ENCODE measurements at regions not wholly inside any gene's neighbourhood (a gene's known extent, or its start where the extent isn't known, plus 50 kb on each side); places are given as distances from the start of the nearest gene placed in this dataset.
"Not testable (repeated sequence)": the region's sequence is repeated elsewhere in the genome, so short reads cannot be mapped to it uniquely, and the experiment has no call there.

- intact Hi-C loops (cut with DNase I; ENCODE audit: low total_unique reads): no loop called here
- DNase-seq (ENCODE audit: low spot score in 2 of 2): no peak
- Histone ChIP-seq H3K27me3 (no peaks in the 10 kb centered on the region), H3K27ac (no peak overlapping the region), H3K4me3 (no peak overlapping the region), H3K36me3 (no peaks in the 10 kb centered on the region), H3K9me3 (peaks cover 31 to 33% of the 10 kb centered on the region in 2 donors), H3K4me1 (no peaks in the 10 kb centered on the region)
- TF ChIP-seq POLR2AphosphoS5 (IDR thresholded peaks at IDR 0.05) (no peak), POLR2A (IDR thresholded peaks at IDR 0.05) (no peak), CTCF (IDR thresholded peaks at IDR 0.05) (no peak)
These were observed 909.7 kb downstream of the PLOD2 start for GRCh38 chr3:145251311-145251710.

- H3K4me3 ChIP-seq; H3K36me3 ChIP-seq; intact Hi-C loops (cut with DNase I; ENCODE audit: low total_unique reads); H3K4me1 ChIP-seq; H3K27me3 ChIP-seq; H3K9me3 ChIP-seq; DNase-seq (ENCODE audit: low spot score in 2 of 2); H3K27ac ChIP-seq: not testable (repeated sequence)
These were observed 903.0 kb downstream of the PLOD2 start for GRCh38 chr3:145257967-145258366.

- H3K9me3 ChIP-seq: no peaks in the 10 kb centered on the region
- H3K27me3 ChIP-seq: no peaks in the 10 kb centered on the region
- no peaks in the 10 kb centered on the region for H3K4me1 ChIP-seq
- no peak overlapping the region for H3K27ac ChIP-seq
- H3K4me3 ChIP-seq: no peak overlapping the region
- intact Hi-C loops (cut with DNase I; ENCODE audit: low total_unique reads): no loop called here
- TF ChIP-seq CTCF (IDR thresholded peaks at IDR 0.05) (no peak), POLR2AphosphoS5 (IDR thresholded peaks at IDR 0.05) (no peak), POLR2A (IDR thresholded peaks at IDR 0.05) (no peak)
- H3K36me3 ChIP-seq: no peaks in the 10 kb centered on the region
- DNase-seq (ENCODE audit: low spot score in 2 of 2): no peak
These were observed 901.7 kb downstream of the PLOD2 start for GRCh38 chr3:145259166-145259880.

GRCh38 chr3:145263458-145263857, 897.5 kb downstream of the PLOD2 start:
- DNase-seq (ENCODE audit: low spot score in 2 of 2); H3K27ac ChIP-seq; H3K27me3 ChIP-seq; H3K4me3 ChIP-seq; H3K4me1 ChIP-seq; H3K9me3 ChIP-seq; H3K36me3 ChIP-seq; intact Hi-C loops (cut with DNase I; ENCODE audit: low total_unique reads): not testable (repeated sequence)

- no peaks in the 10 kb centered on the region for H3K27me3 ChIP-seq
- intact Hi-C loops (cut with DNase I; ENCODE audit: low total_unique reads): no loop called here
- no peak overlapping the region for H3K27ac ChIP-seq
- H3K4me3 ChIP-seq: no peak overlapping the region
- peaks cover 0 to 7% of the 10 kb centered on the region in 2 donors for H3K9me3 ChIP-seq
- no peaks in the 10 kb centered on the region for H3K36me3 ChIP-seq
- DNase-seq (ENCODE audit: low spot score in 2 of 2): no peak
- no peak for TF ChIP-seq POLR2AphosphoS5 (IDR thresholded peaks at IDR 0.05)
- no peak for TF ChIP-seq POLR2A (IDR thresholded peaks at IDR 0.05)
- TF ChIP-seq CTCF (IDR thresholded peaks at IDR 0.05): no peak
- H3K4me1 ChIP-seq: no peaks in the 10 kb centered on the region
These were observed 894.6 kb downstream of the PLOD2 start for GRCh38 chr3:145266368-145266767.

- no peak for DNase-seq (ENCODE audit: low spot score in 2 of 2)
- Histone ChIP-seq H3K4me3 (no peak overlapping the region), H3K27ac (no peak overlapping the region), H3K36me3 (no peaks in the 10 kb centered on the region), H3K27me3 (no peaks in the 10 kb centered on the region), H3K4me1 (no peaks in the 10 kb centered on the region), H3K9me3 (peaks cover 0 to 7% of the 10 kb centered on the region in 2 donors)
- intact Hi-C loops (cut with DNase I; ENCODE audit: low total_unique reads): no loop called here
- TF ChIP-seq POLR2AphosphoS5 (IDR thresholded peaks at IDR 0.05): no peak
- TF ChIP-seq CTCF (IDR thresholded peaks at IDR 0.05): no peak
- no peak for TF ChIP-seq POLR2A (IDR thresholded peaks at IDR 0.05)
These were observed 891.9 kb downstream of the PLOD2 start for GRCh38 chr3:145269106-145269505.

Measured in breast epithelium (tissue), 4 donors.